ENCODE measurements at regions not wholly inside any gene's neighbourhood (a gene's known extent, or its start where the extent isn't known, plus 50 kb on each side); places are given as distances from the start of the nearest gene placed in this dataset.

GRCh38 chr18:68330658-68331057, 384.2 kb downstream of the TMX3 start:
- TF ChIP-seq POLR2A (IDR thresholded peaks at IDR 0.05) (no peak), CTCF (IDR thresholded peaks at IDR 0.05) (no peak), POLR2AphosphoS5 (IDR thresholded peaks at IDR 0.05) (no peak), EP300 (IDR thresholded peaks at IDR 0.05) (no peak)
